Effector memory CD4-positive, alpha-beta T cell (primary cell): ENCODE measurements at regions not wholly inside any gene's neighbourhood (a gene's known extent, or its start where the extent isn't known, plus 50 kb on each side); places are given as distances from the start of the nearest gene placed in this dataset.

Source experiments
- DNase-seq, 3 donors: peaks; one replicate each; pipeline ENCODE4 v3.0.0-alpha.2; 2020
- H3K27ac ChIP-seq: 2 replicates; pipeline ENCODE4 v1.7.0; 2013; ENCODE audit warnings: mild to moderate bottlenecking, low read length, moderate library complexity; ENCODE audit not compliant: insufficient read depth, poor library complexity, severe bottlenecking
- H3K27me3 ChIP-seq: replicated peaks from 2 replicates; pipeline ENCODE4 v1.7.0; 2013; ENCODE audit warnings: mild to moderate bottlenecking, low read length; ENCODE audit not compliant: insufficient read depth, control insufficient read depth, poor library complexity, severe bottlenecking
- H3K36me3 ChIP-seq: 2 replicates; pipeline ENCODE4 v1.7.0; 2013; ENCODE audit warnings: mild to moderate bottlenecking, low read length, moderate library complexity; ENCODE audit not compliant: control insufficient read depth, insufficient read depth
- H3K4me1 ChIP-seq: 2 replicates; pipeline ENCODE4 v1.7.0; 2013; ENCODE audit warnings: low read length, mild to moderate bottlenecking; ENCODE audit not compliant: control insufficient read depth, insufficient read depth, poor library complexity, severe bottlenecking
- H3K4me3 ChIP-seq: 2 replicates; pipeline ENCODE4 v1.7.0; 2013; ENCODE audit warnings: low read length, low read depth, mild to moderate bottlenecking; ENCODE audit not compliant: insufficient read depth, poor library complexity, severe bottlenecking
- H3K9me3 ChIP-seq: 2 replicates; pipeline ENCODE4 v1.7.0; 2013; ENCODE audit warnings: mild to moderate bottlenecking, low read length, moderate library complexity; ENCODE audit not compliant: control insufficient read depth

GRCh38 chr2:11938196-11938595 is 191.8 kb downstream of the LPIN1 start:
- Histone ChIP-seq H3K27ac (no peak overlapping the region), H3K9me3 (no peaks in the 10 kb centered on the region), H3K4me1 (no peaks in the 10 kb centered on the region), H3K27me3 (no peaks in the 10 kb centered on the region), H3K4me3 (no peak overlapping the region), H3K36me3 (no peaks in the 10 kb centered on the region)
- DNase-seq = no peak

- Histone ChIP-seq H3K4me1 (no peaks in the 10 kb centered on the region), H3K27ac (no peak overlapping the region), H3K9me3 (no peaks in the 10 kb centered on the region), H3K4me3 (no peak overlapping the region), H3K27me3 (no peaks in the 10 kb centered on the region), H3K36me3 (no peaks in the 10 kb centered on the region)
- no peak for DNase-seq
These were observed 193.1 kb downstream of the LPIN1 start for GRCh38 chr2:11939523-11939922.

- Histone ChIP-seq H3K27ac (no peak overlapping the region), H3K27me3 (no peaks in the 10 kb centered on the region), H3K4me3 (no peak overlapping the region), H3K9me3 (no peaks in the 10 kb centered on the region), H3K36me3 (no peaks in the 10 kb centered on the region), H3K4me1 (no peaks in the 10 kb centered on the region)
- DNase-seq = no peak
These were observed 193.8 kb downstream of the LPIN1 start for GRCh38 chr2:11940121-11940743.

- H3K9me3 ChIP-seq = no peaks in the 10 kb centered on the region
- no peak overlapping the region for H3K4me3 ChIP-seq
- no peaks in the 10 kb centered on the region for H3K4me1 ChIP-seq
- H3K27me3 ChIP-seq = no peaks in the 10 kb centered on the region
- no peaks in the 10 kb centered on the region for H3K36me3 ChIP-seq
- no peak for DNase-seq
- no peak overlapping the region for H3K27ac ChIP-seq
These were observed 194.4 kb downstream of the LPIN1 start for GRCh38 chr2:11940799-11941198.

GRCh38 chr2:11941201-11942177 is 195.1 kb downstream of the LPIN1 start:
- no peaks in the 10 kb centered on the region for H3K36me3 ChIP-seq
- DNase-seq = no peak
- H3K4me1 ChIP-seq = no peaks in the 10 kb centered on the region
- H3K27me3 ChIP-seq = no peaks in the 10 kb centered on the region
- H3K27ac ChIP-seq = no peak overlapping the region
- no peaks in the 10 kb centered on the region for H3K9me3 ChIP-seq
- no peak overlapping the region for H3K4me3 ChIP-seq

GRCh38 chr2:11942178-11942569 is 195.7 kb downstream of the LPIN1 start:
- Histone ChIP-seq H3K4me3 (no peak overlapping the region), H3K4me1 (no peaks in the 10 kb centered on the region), H3K36me3 (no peaks in the 10 kb centered on the region), H3K9me3 (no peaks in the 10 kb centered on the region), H3K27ac (no peak overlapping the region), H3K27me3 (no peaks in the 10 kb centered on the region)
- DNase-seq = no peak

- Histone ChIP-seq H3K36me3 (no peaks in the 10 kb centered on the region), H3K27ac (no peak overlapping the region), H3K27me3 (no peaks in the 10 kb centered on the region), H3K4me3 (no peak overlapping the region), H3K4me1 (no peaks in the 10 kb centered on the region), H3K9me3 (no peaks in the 10 kb centered on the region)
- no peak for DNase-seq
These were observed 197.9 kb downstream of the LPIN1 start for GRCh38 chr2:11944311-11944710.

GRCh38 chr2:11945139-11946126 is 199.0 kb downstream of the LPIN1 start:
- Histone ChIP-seq H3K27me3 (no peaks in the 10 kb centered on the region), H3K27ac (no peak overlapping the region), H3K4me3 (peak overlapping the region; percentile 39), H3K9me3 (no peaks in the 10 kb centered on the region), H3K4me1 (no peaks in the 10 kb centered on the region), H3K36me3 (no peaks in the 10 kb centered on the region)
- DNase-seq = no peak

GRCh38 chr2:11947956-11948355 is 201.5 kb downstream of the LPIN1 start:
- no peak overlapping the region for H3K27ac ChIP-seq
- H3K27me3 ChIP-seq = no peaks in the 10 kb centered on the region
- H3K4me1 ChIP-seq = no peaks in the 10 kb centered on the region
- no peaks in the 10 kb centered on the region for H3K9me3 ChIP-seq
- no peaks in the 10 kb centered on the region for H3K36me3 ChIP-seq
- no peak for DNase-seq
- H3K4me3 ChIP-seq = no peak overlapping the region
